Suprapubic skin (tissue), 4 donors: ENCODE measurements at regions not wholly inside any gene's neighbourhood (a gene's known extent, or its start where the extent isn't known, plus 50 kb on each side); places are given as distances from the start of the nearest gene placed in this dataset.

Experiments used
- DNase-seq, 2 donors: peaks; one replicate each; pipeline ENCODE4 v3.0.0-alpha.2; 2019; ENCODE audit warnings: low spot score in 2 of 2
- H3K27ac ChIP-seq: fragments of 200-600 bp; sonication (generic); one replicate; pipeline ENCODE4 v1.5.1; 2019
- H3K27me3 ChIP-seq: fragments of 200-600 bp; sonication (generic); one replicate; pipeline ENCODE4 v1.5.1; 2019
- H3K36me3 ChIP-seq: fragments of 200-600 bp; sonication (generic); one replicate; pipeline ENCODE4 v1.5.1; 2019
- H3K4me1 ChIP-seq: fragments of 200-600 bp; sonication (generic); one replicate; pipeline ENCODE4 v1.5.1; 2019
- H3K4me3 ChIP-seq: fragments of 200-600 bp; sonication (generic); one replicate; pipeline ENCODE4 v1.5.1; 2019; ENCODE audit warnings: mild to moderate bottlenecking
- H3K9me3 ChIP-seq: fragments of 200-600 bp; sonication (generic); one replicate; pipeline ENCODE4 v1.5.1; 2019
- EP300 ChIP-seq: sonication (generic); formaldehyde crosslinking; IDR thresholded peaks from one replicate; pipeline ENCODE4 v1.6.1; 2017; ENCODE audit warnings: antibody characterized with exemption
- POLR2A ChIP-seq, 2 donors: fragments of 450-650 bp; IDR thresholded peaks; one replicate each; pipeline ENCODE4 v1.6.1; 2017; ENCODE audit warnings: antibody characterized with exemption in 2 of 2, mild to moderate bottlenecking in 2 of 2, moderate library complexity in 2 of 2
- POLR2AphosphoS5 ChIP-seq, 3 donors: sonication (generic); formaldehyde crosslinking; IDR thresholded peaks; one replicate each; pipeline ENCODE4 v1.6.1; 2017; ENCODE audit warnings: antibody characterized with exemption in 3 of 3
- WGBS: methylation state at CpG from one replicate; pipeline ENCODE4 v1.1.5; 2018; 5-methylcytosine and 5-hydroxymethylcytosine counted together
- TF ChIP-seq, protein P1 (sequence below), 2 donors: fragments of 200-600 bp in 1 of 2; fragments of 450-650 bp in 1 of 2; sonication (generic) in 1 of 2; IDR thresholded peaks; one replicate each; pipeline ENCODE4 v1.5.1; 2016 to 2019; ENCODE audit warnings: antibody characterized with exemption in 2 of 2, mild to moderate bottlenecking in 1 of 2, moderate library complexity in 1 of 2

DNA sequence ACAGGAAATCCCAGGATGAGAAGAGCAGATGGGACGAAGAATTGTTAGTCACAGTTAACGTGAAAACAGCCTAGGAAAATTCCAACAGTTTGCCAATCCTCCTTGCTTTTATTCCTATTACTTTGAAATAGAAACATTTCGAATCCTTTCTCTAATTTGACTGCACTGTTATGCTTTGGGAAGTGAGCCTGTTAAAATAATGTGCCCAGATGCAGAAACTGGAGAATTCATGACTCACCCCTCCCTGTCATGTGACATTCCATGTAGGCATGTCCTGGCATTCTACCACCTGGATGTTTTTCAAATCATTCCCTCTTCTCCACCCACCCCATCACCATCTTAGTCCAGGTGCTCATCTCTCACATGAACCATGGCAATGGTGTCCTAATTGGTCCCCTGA lies 107.3 kb downstream of the MINAR1 start:
- no peaks in the 10 kb centered on the region for H3K9me3 ChIP-seq
- TF ChIP-seq POLR2AphosphoS5 (IDR thresholded peaks at IDR 0.05) = no peak
- TF ChIP-seq, protein P1, sequence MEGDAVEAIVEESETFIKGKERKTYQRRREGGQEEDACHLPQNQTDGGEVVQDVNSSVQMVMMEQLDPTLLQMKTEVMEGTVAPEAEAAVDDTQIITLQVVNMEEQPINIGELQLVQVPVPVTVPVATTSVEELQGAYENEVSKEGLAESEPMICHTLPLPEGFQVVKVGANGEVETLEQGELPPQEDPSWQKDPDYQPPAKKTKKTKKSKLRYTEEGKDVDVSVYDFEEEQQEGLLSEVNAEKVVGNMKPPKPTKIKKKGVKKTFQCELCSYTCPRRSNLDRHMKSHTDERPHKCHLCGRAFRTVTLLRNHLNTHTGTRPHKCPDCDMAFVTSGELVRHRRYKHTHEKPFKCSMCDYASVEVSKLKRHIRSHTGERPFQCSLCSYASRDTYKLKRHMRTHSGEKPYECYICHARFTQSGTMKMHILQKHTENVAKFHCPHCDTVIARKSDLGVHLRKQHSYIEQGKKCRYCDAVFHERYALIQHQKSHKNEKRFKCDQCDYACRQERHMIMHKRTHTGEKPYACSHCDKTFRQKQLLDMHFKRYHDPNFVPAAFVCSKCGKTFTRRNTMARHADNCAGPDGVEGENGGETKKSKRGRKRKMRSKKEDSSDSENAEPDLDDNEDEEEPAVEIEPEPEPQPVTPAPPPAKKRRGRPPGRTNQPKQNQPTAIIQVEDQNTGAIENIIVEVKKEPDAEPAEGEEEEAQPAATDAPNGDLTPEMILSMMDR (IDR thresholded peaks at IDR 0.05) = no peak
- no peak for TF ChIP-seq POLR2A (IDR thresholded peaks at IDR 0.05)
- TF ChIP-seq EP300 = no peak
- H3K4me3 ChIP-seq = no peak overlapping the region
- DNase-seq = no peak
- no peaks in the 10 kb centered on the region for H3K4me1 ChIP-seq
- H3K27me3 ChIP-seq = no peaks in the 10 kb centered on the region
- no peak overlapping the region for H3K27ac ChIP-seq
- 46% methylated on average over 3 of the region's 3 CpGs for WGBS
- no peaks in the 10 kb centered on the region for H3K36me3 ChIP-seq

DNA sequence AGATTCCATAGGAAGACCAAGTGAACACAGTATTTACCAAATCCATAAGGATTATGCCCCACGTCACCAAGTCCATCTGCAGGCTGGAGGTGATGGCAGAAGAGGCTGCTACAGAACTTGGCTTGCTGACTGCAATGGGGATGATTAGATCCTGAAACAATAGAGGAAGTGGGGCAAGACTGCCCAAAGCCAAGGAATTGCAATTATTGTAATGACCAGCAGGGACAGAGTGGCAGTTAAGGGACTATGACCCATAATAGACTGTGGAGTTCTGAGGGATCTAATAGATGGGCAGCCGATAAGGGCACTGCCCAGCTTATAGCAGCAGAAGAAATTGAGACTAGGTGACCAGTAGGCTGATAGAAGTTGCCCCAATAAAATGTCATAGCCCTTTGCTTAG lies 108.4 kb downstream of the MINAR1 start:
- no peak overlapping the region for H3K4me3 ChIP-seq
- DNase-seq = no peak
- H3K9me3 ChIP-seq = no peaks in the 10 kb centered on the region
- H3K27me3 ChIP-seq = no peaks in the 10 kb centered on the region
- H3K36me3 ChIP-seq = no peaks in the 10 kb centered on the region
- 86% methylated on average over 2 of the region's 2 CpGs for WGBS
- TF ChIP-seq POLR2AphosphoS5 (IDR thresholded peaks at IDR 0.05) (no peak), EP300 (no peak), POLR2A (IDR thresholded peaks at IDR 0.05) (no peak)
- TF ChIP-seq, protein P1 (IDR thresholded peaks at IDR 0.05) = no peak
- H3K27ac ChIP-seq = no peak overlapping the region
- H3K4me1 ChIP-seq = no peaks in the 10 kb centered on the region

DNA sequence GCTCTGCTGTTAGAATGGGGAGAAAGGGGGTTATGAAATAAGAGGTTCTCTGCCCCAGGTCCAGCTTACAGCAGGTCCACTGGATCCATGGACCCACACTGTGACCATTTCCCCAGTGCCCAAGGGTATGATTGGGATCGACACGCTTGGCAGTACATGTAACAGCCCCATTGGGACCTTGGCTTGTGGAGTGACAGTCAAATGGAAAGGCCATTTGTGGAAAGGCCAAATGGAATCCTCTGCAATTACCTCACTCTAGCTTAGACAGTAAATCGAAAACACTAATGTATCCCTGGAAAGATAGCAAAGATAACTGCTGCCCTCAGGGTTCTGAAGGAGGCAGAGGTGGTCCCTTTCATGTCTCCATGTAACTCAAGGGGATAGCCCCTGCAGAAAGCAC lies 109.1 kb downstream of the MINAR1 start:
- DNase-seq = no peak
- no peaks in the 10 kb centered on the region for H3K36me3 ChIP-seq
- WGBS = 71% methylated on average over 3 of the region's 3 CpGs
- no peak overlapping the region for H3K4me3 ChIP-seq
- H3K27me3 ChIP-seq = no peaks in the 10 kb centered on the region
- TF ChIP-seq, protein P1 (IDR thresholded peaks at IDR 0.05) = no peak
- TF ChIP-seq EP300 (no peak), POLR2AphosphoS5 (IDR thresholded peaks at IDR 0.05) (no peak), POLR2A (IDR thresholded peaks at IDR 0.05) (no peak)
- H3K9me3 ChIP-seq = no peaks in the 10 kb centered on the region
- no peak overlapping the region for H3K27ac ChIP-seq
- H3K4me1 ChIP-seq = no peaks in the 10 kb centered on the region

GRCh38 chr15:79543097-79543496 lies 111.0 kb downstream of the MINAR1 start:
- Histone ChIP-seq H3K36me3 (no peaks in the 10 kb centered on the region), H3K4me1 (no peaks in the 10 kb centered on the region), H3K9me3 (no peaks in the 10 kb centered on the region), H3K27ac (no peak overlapping the region), H3K4me3 (no peak overlapping the region), H3K27me3 (no peaks in the 10 kb centered on the region)
- no peak for DNase-seq
- TF ChIP-seq POLR2AphosphoS5 (IDR thresholded peaks at IDR 0.05) = no peak
- TF ChIP-seq EP300 = no peak
- TF ChIP-seq POLR2A (IDR thresholded peaks at IDR 0.05) = no peak
- TF ChIP-seq, protein P1 (IDR thresholded peaks at IDR 0.05) = no peak

DNA sequence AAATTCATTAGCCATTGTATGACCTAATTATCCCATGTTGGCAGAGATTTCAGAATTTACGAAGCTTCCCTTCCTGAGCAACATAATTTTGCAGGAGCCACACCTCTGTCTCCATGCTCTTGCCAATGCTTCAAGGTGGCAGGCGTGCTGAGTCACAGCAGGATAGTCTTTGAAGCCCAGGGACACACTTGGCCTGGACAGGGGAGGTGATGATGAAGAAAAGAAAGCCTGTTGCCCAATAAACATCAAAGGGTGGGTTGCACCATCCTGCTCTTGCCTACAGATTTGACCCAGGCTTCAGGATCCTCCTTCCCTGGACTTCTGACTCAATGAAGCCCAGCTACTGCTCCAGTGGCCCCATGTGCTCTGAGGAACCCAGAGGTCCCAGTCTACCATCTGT lies 117.1 kb downstream of the MINAR1 start:
- WGBS = 49% methylated on average over 2 of the region's 2 CpGs
- Histone ChIP-seq H3K4me3 (no peak overlapping the region), H3K27me3 (no peaks in the 10 kb centered on the region), H3K4me1 (no peaks in the 10 kb centered on the region), H3K27ac (no peak overlapping the region), H3K36me3 (no peaks in the 10 kb centered on the region), H3K9me3 (no peaks in the 10 kb centered on the region)
- TF ChIP-seq, protein P1 (IDR thresholded peaks at IDR 0.05) = no peak
- TF ChIP-seq POLR2AphosphoS5 (IDR thresholded peaks at IDR 0.05) = no peak
- no peak for TF ChIP-seq POLR2A (IDR thresholded peaks at IDR 0.05)
- TF ChIP-seq EP300 = no peak
- no peak for DNase-seq
